ENCODE measurements at regions not wholly inside any gene's neighbourhood (a gene's known extent, or its start where the extent isn't known, plus 50 kb on each side); places are given as distances from the start of the nearest gene placed in this dataset.
"Not testable (repeated sequence)": the region's sequence is repeated elsewhere in the genome, so short reads cannot be mapped to it uniquely, and the experiment has no call there.

DNA sequence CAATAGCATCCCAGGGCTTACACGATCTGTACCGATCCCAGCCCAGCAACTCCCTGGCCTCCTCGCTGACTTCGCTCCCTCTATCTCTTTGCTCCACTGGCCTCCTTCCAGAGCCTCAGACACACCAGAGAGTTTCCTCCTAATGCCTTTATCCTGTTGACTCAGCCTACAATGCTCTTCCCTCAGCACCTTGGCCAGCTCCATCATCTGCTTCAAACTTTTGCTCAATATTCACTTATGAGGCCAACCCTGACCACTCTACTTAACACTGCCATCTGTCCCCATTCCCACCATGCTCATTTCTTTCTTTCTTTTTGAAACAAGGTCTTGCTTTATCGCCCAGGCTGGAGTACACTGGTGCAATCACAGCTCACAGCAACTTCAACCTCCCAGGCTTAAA lies 180.9 kb downstream of the CEP170 start:
- not testable (repeated sequence) for DNase-seq (ENCODE audit: low read depth in 2 of 2)

DNA sequence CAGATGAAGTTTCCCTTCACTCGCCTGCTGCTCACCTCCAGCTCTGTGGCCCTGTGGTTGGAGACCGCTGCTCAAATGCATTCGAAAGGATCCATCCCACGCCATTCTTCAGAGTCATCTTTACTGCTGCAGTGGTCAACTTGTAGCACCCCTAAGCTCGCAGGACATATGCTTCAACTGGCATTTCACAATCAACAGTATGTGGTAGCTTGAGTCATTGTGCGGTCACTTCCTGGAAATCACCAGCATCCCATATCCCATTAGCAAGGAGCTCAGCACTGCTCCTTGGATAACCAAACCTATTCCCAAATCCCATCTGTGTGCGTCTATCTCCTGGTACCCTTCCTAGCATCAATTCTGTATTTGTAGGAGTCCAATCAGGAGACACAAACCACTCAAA lies 188.0 kb downstream of the CEP170 start:
- DNase-seq (ENCODE audit: low read depth in 2 of 2) = not testable (repeated sequence)

DNA sequence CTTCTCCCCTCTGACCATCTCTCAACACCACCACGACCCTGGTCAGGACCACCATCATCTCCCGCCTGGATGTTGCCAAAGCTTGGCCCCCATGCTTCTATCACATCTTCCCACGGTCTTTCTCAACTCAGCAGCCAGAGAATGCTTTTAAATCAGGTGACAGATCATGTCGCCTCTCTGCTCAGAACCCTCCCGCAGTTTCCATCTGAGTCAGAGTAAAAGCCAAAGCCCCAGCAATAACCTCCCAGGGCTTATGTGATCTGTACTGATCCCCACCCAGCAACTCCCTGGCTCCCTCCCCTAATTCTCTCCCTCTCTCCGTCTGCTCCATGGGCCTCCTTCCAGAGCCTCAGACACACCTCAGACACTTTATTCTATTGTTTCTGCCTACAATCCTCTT lies 193.1 kb downstream of the CEP170 start:
- DNase-seq (ENCODE audit: low read depth in 2 of 2) = not testable (repeated sequence)

DNA sequence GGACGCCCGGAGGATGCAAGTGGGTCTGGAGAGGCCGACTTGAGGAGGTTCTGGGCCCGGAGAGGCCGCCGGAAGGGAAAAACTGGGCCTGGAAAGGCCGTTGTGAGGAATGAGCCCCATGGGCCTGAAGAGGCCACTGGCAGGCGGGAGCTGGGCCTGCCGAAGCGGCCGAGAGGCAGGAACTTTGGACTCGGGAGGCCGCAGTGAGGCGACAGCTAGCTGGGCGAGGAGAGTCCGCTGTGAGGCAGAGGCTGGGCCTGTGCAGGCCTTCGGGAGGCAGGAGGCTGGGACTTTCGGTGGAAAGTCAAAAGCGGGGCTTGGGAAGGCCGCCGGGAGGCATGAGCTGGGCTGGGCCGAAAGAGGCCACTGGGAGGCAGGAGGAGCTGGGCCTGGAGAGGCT lies 199.6 kb downstream of the CEP170 start:
- DNase-seq (ENCODE audit: low read depth in 2 of 2) = not testable (repeated sequence)

DNA sequence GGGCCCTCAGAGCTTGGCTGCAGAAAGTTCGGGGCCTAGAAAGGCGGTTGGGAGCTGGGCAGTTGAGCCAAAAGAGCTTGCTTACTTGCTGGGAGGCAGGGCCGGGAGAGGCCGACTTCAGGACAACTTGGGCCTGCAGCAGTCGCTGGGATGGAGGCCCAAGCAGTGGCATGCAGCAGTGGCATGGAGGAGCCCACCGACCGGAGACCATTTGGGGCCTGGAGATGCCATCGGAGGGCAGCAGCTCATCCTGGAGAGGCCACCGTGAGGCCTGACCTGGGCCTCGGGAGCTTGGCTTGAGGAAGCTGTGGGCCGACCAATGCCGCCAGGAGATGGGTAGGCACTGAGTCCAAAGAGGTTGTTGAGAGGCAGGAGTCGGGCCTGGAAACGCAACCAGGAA lies 200.0 kb downstream of the CEP170 start:
- DNase-seq (ENCODE audit: low read depth in 2 of 2) = not testable (repeated sequence)

DNA sequence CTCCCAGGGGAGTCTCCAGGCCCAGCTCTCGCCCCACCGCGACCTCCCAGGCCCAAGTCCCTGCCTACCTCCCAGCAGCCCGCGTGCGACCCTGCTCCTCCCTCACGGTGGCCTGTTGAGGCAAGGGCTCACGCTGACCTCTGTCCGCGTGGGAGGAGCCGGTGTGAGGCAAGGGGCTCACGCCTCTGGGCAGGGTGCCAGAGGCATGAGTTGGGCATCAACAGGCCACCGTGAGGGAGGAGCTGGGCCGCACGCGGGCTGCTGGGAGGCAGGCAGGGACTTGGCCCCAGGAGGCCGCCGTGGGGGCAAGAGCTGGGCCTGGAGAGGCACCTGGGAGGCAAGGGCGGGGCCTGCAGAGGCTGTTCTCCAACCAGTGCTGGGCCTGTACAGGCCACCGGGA lies 200.4 kb downstream of the CEP170 start:
- not testable (repeated sequence) for DNase-seq (ENCODE audit: low read depth in 2 of 2)

DNA sequence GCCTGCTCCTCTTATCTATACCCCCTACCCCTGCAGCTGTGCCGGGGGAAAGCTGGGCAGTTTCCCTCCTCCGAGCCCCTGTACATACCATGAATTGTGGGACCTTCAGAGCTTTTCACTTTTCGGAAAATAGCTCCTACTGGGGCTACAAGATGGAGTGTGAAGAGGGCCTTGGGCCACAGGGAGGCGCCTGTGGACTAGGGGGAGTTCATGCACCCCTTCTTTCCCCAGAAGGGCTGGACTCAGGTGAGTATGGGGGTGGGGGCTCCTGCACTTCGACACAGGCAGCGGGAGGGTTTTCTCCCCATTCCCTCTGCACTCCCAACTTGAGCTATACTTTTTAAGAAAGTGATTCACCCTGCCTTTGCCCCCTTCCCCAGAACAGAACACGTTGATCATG lies 202.0 kb downstream of the CEP170 start:
- not testable (repeated sequence) for DNase-seq (ENCODE audit: low read depth in 2 of 2)

DNA sequence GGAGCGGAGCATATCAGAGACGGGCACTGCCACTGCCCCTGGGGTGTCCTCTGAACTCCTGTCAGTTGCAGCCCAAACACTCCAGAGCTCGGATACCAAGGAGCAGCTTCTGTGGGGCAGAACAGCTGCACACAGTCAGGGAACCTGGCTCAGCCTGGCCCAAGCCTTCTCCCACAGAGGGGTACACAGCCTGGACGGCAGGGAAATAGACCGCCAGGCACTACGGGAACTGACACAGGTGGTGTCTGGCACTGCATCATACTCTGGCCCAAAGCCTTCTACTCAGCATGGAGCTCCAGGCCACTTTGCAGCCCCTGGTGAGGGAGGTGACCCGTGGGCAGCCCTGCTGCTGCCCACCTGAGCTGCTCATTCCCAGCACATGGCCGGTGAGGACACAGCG lies 204.5 kb downstream of the CEP170 start:
- DNase-seq (ENCODE audit: low read depth in 2 of 2) = not testable (repeated sequence)

DNA sequence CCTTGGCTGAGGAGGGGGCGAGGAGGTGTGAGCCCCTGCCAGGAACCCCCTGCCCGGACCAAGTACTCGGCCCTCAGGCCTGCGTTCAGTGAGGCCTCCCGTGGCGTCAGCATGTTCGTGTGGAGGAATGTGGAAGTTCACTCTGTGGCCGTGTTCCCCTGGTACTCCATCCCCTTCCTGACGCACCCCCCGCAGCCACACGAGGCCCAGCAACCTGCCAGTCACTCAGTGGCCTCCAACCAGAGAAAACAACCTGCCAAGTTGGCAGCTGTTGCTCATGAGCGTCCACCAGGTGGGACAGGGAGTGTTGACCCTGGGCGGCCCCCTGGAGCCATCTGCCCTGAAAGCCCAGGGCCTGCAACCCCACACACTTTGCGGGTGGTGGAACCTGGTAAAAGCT lies 205.4 kb downstream of the CEP170 start:
- DNase-seq (ENCODE audit: low read depth in 2 of 2) = not testable (repeated sequence)

DNA sequence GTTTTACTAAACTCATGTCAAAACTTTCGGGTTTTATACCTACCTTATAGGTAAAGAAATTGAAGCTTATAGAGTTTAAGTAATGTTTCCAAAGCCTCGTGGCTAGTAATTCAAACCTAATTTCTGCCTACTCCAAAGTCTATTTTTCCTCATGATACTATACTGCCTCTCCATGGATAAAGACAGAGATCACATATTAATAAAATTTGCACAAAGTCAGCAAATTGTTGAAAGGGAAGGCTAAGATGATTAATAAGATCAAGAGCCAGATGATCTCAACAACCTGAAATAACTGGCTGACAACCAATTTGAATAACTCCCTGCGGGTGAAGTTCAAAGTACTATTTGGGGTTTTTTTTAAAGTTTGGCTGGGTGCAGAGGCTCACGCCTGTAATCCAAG lies 233.7 kb downstream of the CEP170 start:
- not testable (repeated sequence) for DNase-seq (ENCODE audit: low read depth in 2 of 2)

DNA sequence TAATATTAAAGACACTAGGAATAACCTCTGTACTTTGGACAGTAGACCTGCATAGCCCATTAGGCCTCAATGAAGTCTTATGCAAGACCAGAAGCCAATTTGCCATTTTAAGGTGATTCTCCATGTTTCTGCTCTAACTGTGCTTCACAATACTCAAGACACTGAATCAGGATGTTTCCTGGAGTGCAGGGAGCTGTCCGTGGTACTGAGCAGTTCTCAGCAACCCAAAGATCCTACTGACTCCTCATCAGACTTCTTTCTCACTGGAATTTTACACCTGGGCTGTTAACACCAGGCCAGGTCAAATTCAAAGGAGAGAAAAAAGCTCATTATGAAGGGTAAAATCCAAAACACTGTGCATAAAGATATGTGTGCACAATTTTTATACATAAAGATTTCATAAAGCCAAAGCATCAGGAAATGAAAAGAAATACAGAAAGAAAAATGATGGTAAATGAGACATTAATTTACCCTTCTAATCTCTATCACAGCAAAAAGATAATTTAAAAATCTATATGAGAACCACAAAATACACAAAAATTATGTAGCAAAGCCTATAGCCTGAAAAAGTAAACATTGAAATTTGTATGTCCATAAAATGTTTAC lies 235.9 kb downstream of the CEP170 start:
- DNase-seq (ENCODE audit: low read depth in 2 of 2) = peak; percentile 6 to 22

DNA sequence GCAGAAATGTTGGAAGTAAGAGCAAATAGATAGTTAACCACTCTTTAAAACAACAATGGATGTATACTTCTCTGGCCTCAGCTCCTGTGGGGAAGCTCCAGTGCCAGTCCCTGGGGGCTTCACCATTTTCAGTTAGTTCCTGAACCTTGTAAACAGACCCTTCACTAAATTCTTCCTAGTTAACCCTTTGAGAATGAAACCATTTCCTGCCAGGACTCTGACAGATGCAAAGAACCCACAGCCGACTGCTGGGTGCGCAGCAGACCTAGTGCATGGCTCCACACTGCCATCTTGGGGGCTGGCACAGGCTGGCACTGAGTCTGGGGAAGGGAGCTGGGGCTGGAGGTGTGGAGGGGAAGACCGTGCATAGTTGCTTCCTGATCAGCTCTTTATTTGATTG lies 244.4 kb downstream of the CEP170 start:
- not testable (repeated sequence) for DNase-seq (ENCODE audit: low read depth in 2 of 2)

DNA sequence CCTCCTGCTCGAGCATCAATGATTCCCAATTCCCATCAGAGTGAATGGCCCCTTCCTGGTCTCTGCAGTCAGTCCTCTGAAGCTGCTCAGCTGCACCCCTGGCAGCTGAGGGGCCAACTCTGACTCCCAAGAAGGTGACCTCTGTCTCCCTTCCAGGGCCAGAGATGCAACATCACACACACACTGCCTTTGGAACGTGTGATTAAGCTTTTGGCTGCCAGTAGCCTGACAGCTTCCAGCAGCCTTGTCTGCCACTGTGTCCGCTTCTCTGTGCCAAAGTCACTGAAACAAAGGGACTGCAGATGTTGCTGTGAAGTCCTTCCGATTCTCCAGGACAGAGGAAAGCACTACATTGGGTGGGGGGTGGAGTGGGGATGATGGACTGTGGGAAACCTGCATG lies 254.1 kb downstream of the CEP170 start:
- not testable (repeated sequence) for DNase-seq (ENCODE audit: low read depth in 2 of 2)

DNA sequence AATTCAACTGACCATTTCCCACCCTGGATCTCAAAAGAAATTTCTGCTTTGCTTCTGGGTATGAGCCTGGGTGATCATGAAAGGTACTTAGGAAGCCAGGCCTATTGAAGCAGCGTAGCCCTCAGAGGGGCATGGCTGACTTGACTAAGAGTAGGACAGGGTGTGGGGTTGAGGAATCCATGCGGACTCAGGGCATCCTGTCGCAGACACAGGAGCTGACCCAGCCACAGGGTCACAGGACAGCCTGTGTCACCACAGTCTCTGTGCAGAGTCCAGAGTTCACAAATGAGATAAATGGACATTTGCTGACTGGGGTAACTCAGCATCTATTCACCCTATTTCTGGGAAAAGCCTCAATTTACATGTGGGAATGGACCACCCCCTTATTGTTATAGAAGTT lies 262.3 kb downstream of the CEP170 start:
- DNase-seq (ENCODE audit: low read depth in 2 of 2) = not testable (repeated sequence)

DNA sequence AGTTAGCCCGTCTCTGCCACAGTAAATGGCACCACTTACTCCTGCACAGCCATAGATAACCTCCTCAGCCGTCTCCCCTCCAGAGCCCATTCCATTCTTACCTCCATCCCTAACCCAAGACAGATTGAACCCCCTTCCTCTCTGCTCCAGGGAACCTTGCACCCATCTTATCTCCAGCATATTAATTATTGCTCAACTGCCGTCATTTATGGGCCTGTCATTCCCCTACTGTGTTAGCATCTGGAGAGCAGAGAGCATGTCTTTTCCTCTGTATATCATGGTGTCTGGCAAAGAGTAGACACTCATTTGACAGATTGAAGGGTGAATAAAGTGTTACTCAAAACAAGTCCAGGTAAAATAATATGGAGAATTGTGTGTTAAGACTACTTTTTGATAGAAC lies 270.0 kb downstream of the CEP170 start:
- DNase-seq (ENCODE audit: low read depth in 2 of 2) = not testable (repeated sequence)

DNA sequence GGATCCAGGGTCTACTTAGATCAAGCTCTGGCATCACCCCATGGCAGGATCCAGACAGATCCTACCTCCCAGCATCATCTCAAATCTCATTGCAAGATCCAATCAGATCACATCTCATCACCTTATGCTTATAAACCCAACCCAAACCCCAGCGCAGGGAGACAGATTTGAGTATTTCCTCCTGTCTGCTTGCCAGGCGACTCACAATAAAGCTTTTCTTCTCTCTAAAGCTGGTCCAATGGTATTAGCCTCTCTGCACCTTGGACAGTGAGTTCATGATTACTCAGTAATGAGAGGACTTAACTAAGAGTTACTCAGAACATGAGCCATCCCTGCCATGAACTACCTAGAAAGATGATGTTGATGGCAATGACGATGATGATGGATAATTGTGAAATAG lies 281.7 kb downstream of the CEP170 start:
- DNase-seq (ENCODE audit: low read depth in 2 of 2) = not testable (repeated sequence)

DNA sequence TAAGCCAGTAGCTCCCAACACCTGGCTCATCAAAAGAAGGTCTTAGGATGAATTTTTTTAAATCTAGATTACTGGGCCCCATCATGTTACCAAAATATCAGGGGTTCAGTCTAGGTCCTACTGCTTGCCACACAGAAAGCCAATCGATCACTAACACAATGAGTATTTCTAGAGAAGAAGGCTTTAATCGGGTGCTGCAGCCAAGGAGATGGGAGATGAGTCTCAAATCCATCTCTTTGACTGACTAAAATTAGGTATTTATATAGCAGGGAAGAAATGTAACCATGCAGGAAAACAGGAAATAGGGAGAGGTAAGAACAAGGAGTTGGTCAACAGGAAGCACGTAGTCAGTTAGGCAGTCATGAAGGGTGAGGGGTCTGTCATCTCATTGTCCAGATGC lies 288.2 kb downstream of the CEP170 start:
- DNase-seq (ENCODE audit: low read depth in 2 of 2) = no peak

DNA sequence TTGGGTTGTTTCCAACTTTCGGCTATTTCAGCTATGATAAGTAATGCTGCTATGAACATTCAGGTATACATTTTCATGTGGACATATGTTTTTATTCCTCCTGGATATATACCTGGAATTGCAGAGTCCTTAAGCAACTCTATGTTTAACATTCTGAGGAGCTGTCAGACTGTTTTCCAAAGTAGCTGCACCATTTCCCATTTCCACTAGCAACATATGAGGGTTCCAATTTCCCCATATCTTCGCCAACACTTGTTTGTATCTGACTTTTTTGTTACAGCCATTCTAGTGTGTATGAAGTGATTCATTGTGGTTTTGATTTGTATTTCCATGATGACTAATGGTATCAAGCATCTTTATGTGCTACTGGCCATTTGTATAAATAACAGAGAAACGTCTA lies 295.7 kb downstream of the CEP170 start:
- not testable (repeated sequence) for DNase-seq (ENCODE audit: low read depth in 2 of 2)

DNA sequence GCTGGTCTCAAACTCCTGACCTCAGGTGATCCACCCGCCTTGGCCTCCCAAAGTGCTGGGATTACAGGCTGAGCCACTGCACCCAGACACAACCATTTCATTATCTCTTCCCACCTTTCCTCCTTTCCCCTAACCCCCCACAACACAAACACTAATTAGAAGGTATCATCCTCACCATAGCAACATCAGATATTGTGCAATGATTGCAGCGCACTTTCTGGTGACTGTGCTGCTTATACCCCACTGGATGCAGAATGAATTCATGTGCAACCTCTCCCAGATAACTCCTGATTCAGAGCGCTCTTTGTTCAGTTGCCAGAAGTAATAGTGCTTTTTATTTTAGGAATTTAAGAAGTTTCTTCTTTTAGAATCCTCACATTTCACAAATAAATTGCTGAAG lies 300.1 kb downstream of the CEP170 start:
- DNase-seq (ENCODE audit: low read depth in 2 of 2) = not testable (repeated sequence)

DNA sequence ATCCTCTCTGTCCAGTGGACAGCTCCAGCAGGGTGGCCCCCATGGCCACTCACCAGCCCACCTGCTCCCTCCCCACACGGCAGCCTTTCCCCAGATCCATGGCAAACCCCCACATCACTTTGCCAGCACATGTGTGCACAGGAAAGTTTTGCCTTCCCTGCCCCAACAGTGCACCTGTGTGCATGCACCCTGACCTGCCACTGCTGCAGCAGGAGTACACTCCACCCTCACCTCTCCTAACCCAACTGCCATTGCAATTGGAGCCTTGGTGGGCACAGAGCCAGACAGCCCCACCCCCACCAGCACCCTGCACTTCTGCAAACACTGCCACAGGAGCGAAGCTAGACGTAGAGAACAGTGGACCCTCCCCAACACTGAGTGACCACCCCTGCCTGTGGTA lies 308.9 kb downstream of the CEP170 start:
- no peak for DNase-seq (ENCODE audit: low read depth in 2 of 2)

DNA sequence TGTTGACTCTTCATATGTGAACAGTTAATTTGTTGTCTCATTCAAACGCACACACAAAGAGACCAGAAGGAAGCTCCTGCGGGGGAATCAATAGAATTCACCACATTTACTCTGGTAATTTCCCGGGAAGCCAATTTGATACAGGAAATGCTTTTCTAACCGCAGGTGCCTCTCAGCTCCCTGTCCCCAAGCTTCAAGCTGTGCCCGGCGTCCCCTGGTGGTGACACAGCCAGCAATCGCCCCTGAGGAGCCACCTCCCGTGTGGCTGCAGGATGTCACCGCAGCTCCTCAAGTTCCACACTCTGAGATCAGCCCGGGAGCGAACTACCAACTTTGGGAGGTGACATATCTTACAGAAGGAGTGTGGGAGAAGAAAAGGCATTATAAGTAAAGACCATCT lies 318.4 kb downstream of the CEP170 start:
- DNase-seq (ENCODE audit: low read depth in 2 of 2) = not testable (repeated sequence)

DNA sequence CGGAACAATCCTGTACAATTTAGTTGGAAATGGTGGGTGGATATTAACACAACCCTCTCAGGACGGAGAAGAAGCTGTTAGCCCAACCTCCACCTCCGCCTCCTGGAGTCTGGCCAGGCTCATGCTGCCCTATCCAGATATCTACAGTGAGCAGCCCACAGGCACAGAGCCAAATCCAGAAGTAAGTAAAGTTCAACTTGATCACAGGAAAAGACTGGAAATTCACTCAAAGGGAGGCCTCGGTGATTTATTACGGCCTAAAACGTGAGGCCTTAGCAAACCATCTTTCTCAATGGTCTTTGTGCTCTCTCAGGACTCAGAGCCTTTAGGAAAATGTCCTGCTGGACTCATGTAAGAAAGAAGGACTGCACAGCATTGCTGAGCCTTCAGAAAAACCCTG lies 330.4 kb downstream of the CEP170 start:
- not testable (repeated sequence) for DNase-seq (ENCODE audit: low read depth in 2 of 2)

DNA sequence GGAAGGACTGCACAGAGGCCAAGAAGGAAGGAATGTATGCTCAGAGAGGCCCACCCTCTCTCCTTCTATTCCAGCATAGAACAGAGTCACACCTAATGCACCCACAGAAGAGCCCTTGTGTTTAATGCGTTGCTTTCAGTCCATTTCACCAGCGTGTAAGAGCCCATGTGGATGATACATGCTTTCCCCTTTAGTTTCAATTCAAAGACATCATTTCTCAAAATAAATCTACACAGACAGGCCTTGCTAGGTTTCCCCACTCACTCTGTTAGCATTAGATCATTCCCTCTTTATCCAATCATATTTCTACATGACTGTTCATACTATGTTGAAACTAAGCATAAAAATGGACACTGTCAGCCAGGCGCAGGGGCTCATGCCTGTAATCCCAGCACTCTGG lies 331.5 kb downstream of the CEP170 start:
- not testable (repeated sequence) for DNase-seq (ENCODE audit: low read depth in 2 of 2)

DNA sequence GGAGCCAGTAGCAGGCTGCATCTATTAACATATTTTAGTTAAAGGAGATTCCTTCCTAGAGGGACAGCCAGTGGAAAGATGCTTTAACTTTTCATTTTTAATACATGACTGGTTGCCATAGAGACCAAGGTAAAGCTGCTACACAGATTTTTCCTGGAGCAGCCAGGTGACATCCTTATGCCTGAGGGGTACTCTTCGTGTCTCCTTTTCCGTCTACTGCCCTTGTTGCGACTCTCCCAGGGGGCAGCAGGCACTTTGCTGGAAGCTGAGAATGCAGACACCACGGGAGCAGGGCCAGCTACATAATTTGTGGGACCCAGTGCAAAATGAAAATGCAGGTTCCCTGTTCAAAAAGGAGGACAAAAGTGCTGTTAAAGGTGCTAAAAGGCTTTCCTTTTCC lies 340.4 kb downstream of the CEP170 start:
- DNase-seq (ENCODE audit: low read depth in 2 of 2) = not testable (repeated sequence)
